HG03066 (cell line): ENCODE measurements at regions not wholly inside any gene's neighbourhood (a gene's known extent, or its start where the extent isn't known, plus 50 kb on each side); places are given as distances from the start of the nearest gene placed in this dataset.

Source experiments
- ATAC-seq: cut with Tn5 transposase; IDR thresholded peaks from one replicate; pipeline ENCODE4 v1.9.1; 2021; ENCODE audit warnings: low read depth; ENCODE audit not compliant: unreplicated experiment

GRCh38 chr6:71476872-71477271 is 188.3 kb downstream of the OGFRL1 start:
- no peak for ATAC-seq

- ATAC-seq = no peak
Observed at GRCh38 chr6:71478834-71479541, 190.4 kb downstream of the OGFRL1 start.

- no peak for ATAC-seq
Observed at GRCh38 chr6:71480577-71480976, 192.0 kb downstream of the OGFRL1 start.

GRCh38 chr6:71481011-71481410 is 192.4 kb downstream of the OGFRL1 start:
- no peak for ATAC-seq

- no peak for ATAC-seq
Observed at GRCh38 chr6:71481801-71482200, 193.2 kb downstream of the OGFRL1 start.

- no peak for ATAC-seq
Observed at GRCh38 chr6:71482742-71483141, 194.1 kb downstream of the OGFRL1 start.

- no peak for ATAC-seq
Observed at GRCh38 chr6:71486461-71486860, 197.8 kb downstream of the OGFRL1 start.

GRCh38 chr6:71488186-71488585 is 199.6 kb downstream of the OGFRL1 start:
- no peak for ATAC-seq

GRCh38 chr6:71489736-71490135 is 201.1 kb downstream of the OGFRL1 start:
- ATAC-seq = no peak

- ATAC-seq = no peak
Observed at GRCh38 chr6:71490876-71491275, 202.3 kb downstream of the OGFRL1 start.

GRCh38 chr6:71491844-71492243 is 203.2 kb downstream of the OGFRL1 start:
- no peak for ATAC-seq

- ATAC-seq = no peak
Observed at GRCh38 chr6:71492668-71493067, 204.1 kb downstream of the OGFRL1 start.

- ATAC-seq = peak; percentile 98
Observed at GRCh38 chr6:71496018-71496721, 207.6 kb downstream of the OGFRL1 start.

GRCh38 chr6:71496722-71497033 is 208.1 kb downstream of the OGFRL1 start:
- ATAC-seq = no peak

- no peak for ATAC-seq
Observed at GRCh38 chr6:71498638-71499037, 210.0 kb downstream of the OGFRL1 start.

- no peak for ATAC-seq
Observed at GRCh38 chr6:71499667-71500066, 211.1 kb downstream of the OGFRL1 start.

GRCh38 chr6:71502168-71502567 is 213.6 kb downstream of the OGFRL1 start:
- ATAC-seq = no peak

GRCh38 chr6:71502956-71503355 is 214.3 kb downstream of the OGFRL1 start:
- ATAC-seq = no peak

GRCh38 chr6:71507183-71507582 is 218.6 kb downstream of the OGFRL1 start:
- no peak for ATAC-seq

GRCh38 chr6:71509191-71510005 is 220.8 kb downstream of the OGFRL1 start:
- ATAC-seq = no peak

GRCh38 chr6:71510057-71510713 is 221.6 kb downstream of the OGFRL1 start:
- peak; percentile 80 for ATAC-seq
